ENCODE measurements at regions not wholly inside any gene's neighbourhood (a gene's known extent, or its start where the extent isn't known, plus 50 kb on each side); places are given as distances from the start of the nearest gene placed in this dataset.

GRCh38 chr15:95520922-95521321 lies 809.6 kb upstream of the NR2F2 start:
- TF ChIP-seq GLIS3 (CRISPR knock-in tag; IDR thresholded peaks at IDR 0.05) (no peak), ZC3H10 (CRISPR knock-in tag; IDR thresholded peaks at IDR 0.05) (no peak)
- TF ChIP-seq, protein P1, sequence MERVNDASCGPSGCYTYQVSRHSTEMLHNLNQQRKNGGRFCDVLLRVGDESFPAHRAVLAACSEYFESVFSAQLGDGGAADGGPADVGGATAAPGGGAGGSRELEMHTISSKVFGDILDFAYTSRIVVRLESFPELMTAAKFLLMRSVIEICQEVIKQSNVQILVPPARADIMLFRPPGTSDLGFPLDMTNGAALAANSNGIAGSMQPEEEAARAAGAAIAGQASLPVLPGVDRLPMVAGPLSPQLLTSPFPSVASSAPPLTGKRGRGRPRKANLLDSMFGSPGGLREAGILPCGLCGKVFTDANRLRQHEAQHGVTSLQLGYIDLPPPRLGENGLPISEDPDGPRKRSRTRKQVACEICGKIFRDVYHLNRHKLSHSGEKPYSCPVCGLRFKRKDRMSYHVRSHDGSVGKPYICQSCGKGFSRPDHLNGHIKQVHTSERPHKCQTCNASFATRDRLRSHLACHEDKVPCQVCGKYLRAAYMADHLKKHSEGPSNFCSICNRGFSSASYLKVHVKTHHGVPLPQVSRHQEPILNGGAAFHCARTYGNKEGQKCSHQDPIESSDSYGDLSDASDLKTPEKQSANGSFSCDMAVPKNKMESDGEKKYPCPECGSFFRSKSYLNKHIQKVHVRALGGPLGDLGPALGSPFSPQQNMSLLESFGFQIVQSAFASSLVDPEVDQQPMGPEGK (CRISPR knock-in tag; IDR thresholded peaks at IDR 0.05; ENCODE audit: borderline replicate concordance), result no peak
- ATAC-seq, result no peak

GRCh38 chr15:95522533-95522932 lies 808.0 kb upstream of the NR2F2 start:
- ATAC-seq, result no peak
- TF ChIP-seq ZFP30 (CRISPR knock-in tag; IDR thresholded peaks at IDR 0.05), result no peak
- TF ChIP-seq, protein P1 (CRISPR knock-in tag; IDR thresholded peaks at IDR 0.05; ENCODE audit: borderline replicate concordance), result no peak
- TF ChIP-seq, protein P2, sequence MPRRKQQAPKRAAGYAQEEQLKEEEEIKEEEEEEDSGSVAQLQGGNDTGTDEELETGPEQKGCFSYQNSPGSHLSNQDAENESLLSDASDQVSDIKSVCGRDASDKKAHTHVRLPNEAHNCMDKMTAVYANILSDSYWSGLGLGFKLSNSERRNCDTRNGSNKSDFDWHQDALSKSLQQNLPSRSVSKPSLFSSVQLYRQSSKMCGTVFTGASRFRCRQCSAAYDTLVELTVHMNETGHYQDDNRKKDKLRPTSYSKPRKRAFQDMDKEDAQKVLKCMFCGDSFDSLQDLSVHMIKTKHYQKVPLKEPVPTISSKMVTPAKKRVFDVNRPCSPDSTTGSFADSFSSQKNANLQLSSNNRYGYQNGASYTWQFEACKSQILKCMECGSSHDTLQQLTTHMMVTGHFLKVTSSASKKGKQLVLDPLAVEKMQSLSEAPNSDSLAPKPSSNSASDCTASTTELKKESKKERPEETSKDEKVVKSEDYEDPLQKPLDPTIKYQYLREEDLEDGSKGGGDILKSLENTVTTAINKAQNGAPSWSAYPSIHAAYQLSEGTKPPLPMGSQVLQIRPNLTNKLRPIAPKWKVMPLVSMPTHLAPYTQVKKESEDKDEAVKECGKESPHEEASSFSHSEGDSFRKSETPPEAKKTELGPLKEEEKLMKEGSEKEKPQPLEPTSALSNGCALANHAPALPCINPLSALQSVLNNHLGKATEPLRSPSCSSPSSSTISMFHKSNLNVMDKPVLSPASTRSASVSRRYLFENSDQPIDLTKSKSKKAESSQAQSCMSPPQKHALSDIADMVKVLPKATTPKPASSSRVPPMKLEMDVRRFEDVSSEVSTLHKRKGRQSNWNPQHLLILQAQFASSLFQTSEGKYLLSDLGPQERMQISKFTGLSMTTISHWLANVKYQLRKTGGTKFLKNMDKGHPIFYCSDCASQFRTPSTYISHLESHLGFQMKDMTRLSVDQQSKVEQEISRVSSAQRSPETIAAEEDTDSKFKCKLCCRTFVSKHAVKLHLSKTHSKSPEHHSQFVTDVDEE (CRISPR knock-in tag; IDR thresholded peaks at IDR 0.05), result no peak
- TF ChIP-seq ESRRG (CRISPR knock-in tag; IDR thresholded peaks at IDR 0.05), result no peak
- no peak for TF ChIP-seq ZC3H10 (CRISPR knock-in tag; IDR thresholded peaks at IDR 0.05)
- no peak for TF ChIP-seq ZFP3 (CRISPR knock-in tag; IDR thresholded peaks at IDR 0.05)
- no peak for TF ChIP-seq TOX (CRISPR knock-in tag; IDR thresholded peaks at IDR 0.05; ENCODE audit: borderline replicate concordance)
- no peak for TF ChIP-seq ZNF565 (CRISPR knock-in tag; conservative IDR thresholded peaks at IDR 0.05; ENCODE audit: low read depth)
- no peak for TF ChIP-seq SNAI2 (CRISPR knock-in tag; IDR thresholded peaks at IDR 0.05)
- no peak for TF ChIP-seq ZNF8 (CRISPR knock-in tag; IDR thresholded peaks at IDR 0.05)
- no peak for TF ChIP-seq OSR1 (CRISPR knock-in tag; IDR thresholded peaks at IDR 0.05)
- TF ChIP-seq TCF4 (CRISPR knock-in tag; IDR thresholded peaks at IDR 0.05; ENCODE audit: borderline replicate concordance), result no peak
- no peak for TF ChIP-seq CREB5 (CRISPR knock-in tag; IDR thresholded peaks at IDR 0.05; ENCODE audit: low read depth)
- TF ChIP-seq ISL1 (CRISPR knock-in tag; IDR thresholded peaks at IDR 0.05), result no peak
- no peak for TF ChIP-seq BACH2 (CRISPR knock-in tag; IDR thresholded peaks at IDR 0.05; ENCODE audit: borderline replicate concordance)
- TF ChIP-seq, protein P3, sequence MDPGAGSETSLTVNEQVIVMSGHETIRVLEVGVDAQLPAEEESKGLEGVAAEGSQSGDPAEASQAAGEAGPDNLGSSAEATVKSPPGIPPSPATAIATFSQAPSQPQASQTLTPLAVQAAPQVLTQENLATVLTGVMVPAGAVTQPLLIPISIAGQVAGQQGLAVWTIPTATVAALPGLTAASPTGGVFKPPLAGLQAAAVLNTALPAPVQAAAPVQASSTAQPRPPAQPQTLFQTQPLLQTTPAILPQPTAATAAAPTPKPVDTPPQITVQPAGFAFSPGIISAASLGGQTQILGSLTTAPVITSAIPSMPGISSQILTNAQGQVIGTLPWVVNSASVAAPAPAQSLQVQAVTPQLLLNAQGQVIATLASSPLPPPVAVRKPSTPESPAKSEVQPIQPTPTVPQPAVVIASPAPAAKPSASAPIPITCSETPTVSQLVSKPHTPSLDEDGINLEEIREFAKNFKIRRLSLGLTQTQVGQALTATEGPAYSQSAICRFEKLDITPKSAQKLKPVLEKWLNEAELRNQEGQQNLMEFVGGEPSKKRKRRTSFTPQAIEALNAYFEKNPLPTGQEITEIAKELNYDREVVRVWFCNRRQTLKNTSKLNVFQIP (CRISPR knock-in tag; IDR thresholded peaks at IDR 0.05; ENCODE audit: borderline replicate concordance, low read depth), result no peak
- no peak for TF ChIP-seq RARB (CRISPR knock-in tag; IDR thresholded peaks at IDR 0.05)
- TF ChIP-seq CSRNP3 (CRISPR knock-in tag; IDR thresholded peaks at IDR 0.05), result no peak

DNA sequence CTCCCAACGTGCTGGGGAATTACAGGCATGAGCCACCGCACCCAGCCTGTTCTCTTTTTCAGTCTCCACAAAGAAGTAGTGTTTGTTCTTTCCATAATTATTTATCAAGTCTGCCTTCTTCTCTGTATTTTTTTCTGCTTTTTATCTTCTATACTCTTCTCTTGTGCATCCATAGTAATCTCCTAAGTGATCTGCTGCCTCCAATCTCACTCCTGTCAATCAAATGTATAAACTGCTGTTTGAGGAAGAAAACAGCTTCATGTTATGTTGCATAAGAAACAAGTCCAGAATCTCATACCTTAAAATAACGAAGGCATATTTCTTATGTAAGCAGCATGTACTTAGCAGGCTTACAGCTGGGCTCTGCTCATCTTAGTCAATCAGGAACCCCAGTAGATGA lies 801.6 kb upstream of the NR2F2 start:
- ATAC-seq, result no peak
- TF ChIP-seq, protein P2 (CRISPR knock-in tag; IDR thresholded peaks at IDR 0.05), result no peak
- TF ChIP-seq ZNF565 (CRISPR knock-in tag; conservative IDR thresholded peaks at IDR 0.05; ENCODE audit: low read depth) (no peak), CSDC2 (CRISPR knock-in tag; IDR thresholded peaks at IDR 0.05) (no peak), ZFP30 (CRISPR knock-in tag; IDR thresholded peaks at IDR 0.05) (no peak), OSR1 (CRISPR knock-in tag; IDR thresholded peaks at IDR 0.05) (no peak), ZNF8 (CRISPR knock-in tag; IDR thresholded peaks at IDR 0.05) (no peak), SNAI2 (CRISPR knock-in tag; IDR thresholded peaks at IDR 0.05) (no peak), ZNF70 (CRISPR knock-in tag; IDR thresholded peaks at IDR 0.05) (no peak), ESRRG (CRISPR knock-in tag; IDR thresholded peaks at IDR 0.05) (no peak), BACH2 (CRISPR knock-in tag; IDR thresholded peaks at IDR 0.05; ENCODE audit: borderline replicate concordance) (no peak), TCF4 (CRISPR knock-in tag; IDR thresholded peaks at IDR 0.05; ENCODE audit: borderline replicate concordance) (no peak), RARB (CRISPR knock-in tag; IDR thresholded peaks at IDR 0.05) (no peak), ZC3H10 (CRISPR knock-in tag; IDR thresholded peaks at IDR 0.05) (no peak)
- TF ChIP-seq, protein P3 (CRISPR knock-in tag; IDR thresholded peaks at IDR 0.05; ENCODE audit: borderline replicate concordance, low read depth), result no peak

Data from SK-N-SH treated with all-trans-retinoic acid at 6 μM for 48 hours (cell line).